Activated CD4-positive, alpha-beta T cell treated with anti-CD3 and anti-CD28 coated beads, Interleukin-2, amount 10 ng/mL, durations not matched to agents 24 days and 14 days (primary cell): ENCODE measurements at regions not wholly inside any gene's neighbourhood (a gene's known extent, or its start where the extent isn't known, plus 50 kb on each side); places are given as distances from the start of the nearest gene placed in this dataset.
"Not testable (repeated sequence)": the region's sequence is repeated elsewhere in the genome, so short reads cannot be mapped to it uniquely, and the experiment has no call there.

Source experiments
- DNase-seq: peaks from one replicate; pipeline ENCODE4 v3.0.0; 2022
- H3K27ac Mint-ChIP-seq: one replicate; pipeline ENCODE4 v1.8.0; 2022; ENCODE audit warnings: mild to moderate bottlenecking, mixed read lengths
- H3K27me3 Mint-ChIP-seq: one replicate; pipeline ENCODE4 v1.8.0; 2022; ENCODE audit warnings: mixed read lengths
- H3K36me3 Mint-ChIP-seq: one replicate; pipeline ENCODE4 v1.8.0; 2022; ENCODE audit warnings: low read depth, mild to moderate bottlenecking, mixed read lengths
- H3K4me1 Mint-ChIP-seq: one replicate; pipeline ENCODE4 v1.8.0; 2021; ENCODE audit warnings: mixed read lengths
- H3K4me3 Mint-ChIP-seq: one replicate; pipeline ENCODE4 v1.8.0; 2022; ENCODE audit warnings: mild to moderate bottlenecking, moderate library complexity, mixed read lengths
- H3K9me3 Mint-ChIP-seq: one replicate; pipeline ENCODE4 v1.8.0; 2021; ENCODE audit warnings: mixed read lengths
- intact Hi-C: fragments of 100-400 bp; cut with micrococcal nuclease; formaldehyde crosslinking; loops from one replicate; pipeline ENCODE4 v1.15.1; 2023

GRCh38 chr3:153623834-153624233, 461.8 kb downstream of the RAP2B start:
- H3K27me3 Mint-ChIP-seq, result no peaks in the 10 kb centered on the region
- intact Hi-C loops, result loop anchor here (1.0 to 10.0 kb wide), 8 partner anchors 19 to 1365 kb away; partner anchors contain the start of gene DHX36
- peaks cover 20% of the 10 kb centered on the region for H3K36me3 Mint-ChIP-seq
- peaks cover 11% of the 10 kb centered on the region for H3K9me3 Mint-ChIP-seq
- peaks cover 59% of the 10 kb centered on the region for H3K4me1 Mint-ChIP-seq
- peak overlapping the region; percentile 96 for H3K27ac Mint-ChIP-seq
- no peak for DNase-seq
- H3K4me3 Mint-ChIP-seq, result peak overlapping the region; percentile 44

- peaks cover 20% of the 10 kb centered on the region for H3K36me3 Mint-ChIP-seq
- peak overlapping the region; percentile 96 for H3K27ac Mint-ChIP-seq
- peak overlapping the region; percentile 44 for H3K4me3 Mint-ChIP-seq
- H3K27me3 Mint-ChIP-seq, result no peaks in the 10 kb centered on the region
- peaks cover 11% of the 10 kb centered on the region for H3K9me3 Mint-ChIP-seq
- peaks cover 61% of the 10 kb centered on the region for H3K4me1 Mint-ChIP-seq
- peak; percentile 78 for DNase-seq
- intact Hi-C loops, result loop anchor here (1.0 to 10.0 kb wide), 9 partner anchors 19 to 1366 kb away; partner anchors contain the start of gene DHX36
These were observed 462.4 kb downstream of the RAP2B start for GRCh38 chr3:153624310-153625030.

- H3K36me3 Mint-ChIP-seq, result peaks cover 19% of the 10 kb centered on the region
- H3K27me3 Mint-ChIP-seq, result no peaks in the 10 kb centered on the region
- H3K4me1 Mint-ChIP-seq, result peaks cover 65% of the 10 kb centered on the region
- intact Hi-C loops, result loop anchor here (2.0 to 10.0 kb wide), 5 partner anchors 73 to 1367 kb away; no protein-coding TSS in a partner anchor
- peaks cover 11% of the 10 kb centered on the region for H3K9me3 Mint-ChIP-seq
- peak overlapping the region; percentile 36 for H3K4me3 Mint-ChIP-seq
- peak overlapping the region; percentile 96 for H3K27ac Mint-ChIP-seq
- DNase-seq, result no peak
These were observed 463.5 kb downstream of the RAP2B start for GRCh38 chr3:153625506-153625905.

- Mint-ChIP-seq H3K27me3 (no peaks in the 10 kb centered on the region), H3K9me3 (peaks cover 7% of the 10 kb centered on the region), H3K4me3 (peak overlapping the region; percentile 31), H3K27ac (peak overlapping the region; percentile 81), H3K36me3 (peaks cover 16% of the 10 kb centered on the region), H3K4me1 (peaks cover 69% of the 10 kb centered on the region)
- no peak for DNase-seq
- intact Hi-C loops, result loop anchor here (1.0 to 10.0 kb wide), 6 partner anchors 48 to 931 kb away; no protein-coding TSS in a partner anchor
These were observed 464.1 kb downstream of the RAP2B start for GRCh38 chr3:153626158-153626557.

- no peaks in the 10 kb centered on the region for H3K27me3 Mint-ChIP-seq
- H3K27ac Mint-ChIP-seq, result peak overlapping the region; percentile 71
- intact Hi-C loops, result loop anchor here (5.0 to 10.0 kb wide), 3 partner anchors 304 to 934 kb away; no protein-coding TSS in a partner anchor
- peak overlapping the region; percentile 23 for H3K4me3 Mint-ChIP-seq
- H3K9me3 Mint-ChIP-seq, result no peaks in the 10 kb centered on the region
- H3K4me1 Mint-ChIP-seq, result peaks cover 60% of the 10 kb centered on the region
- peak; percentile 63 for DNase-seq
- H3K36me3 Mint-ChIP-seq, result peaks cover 4% of the 10 kb centered on the region
These were observed 466.6 kb downstream of the RAP2B start for GRCh38 chr3:153628591-153628990.

GRCh38 chr3:153629148-153629547, 467.1 kb downstream of the RAP2B start:
- intact Hi-C loops, result loop anchor here (5.0 to 10.0 kb wide), 3 partner anchors 304 to 934 kb away; no protein-coding TSS in a partner anchor
- H3K36me3 Mint-ChIP-seq, result peaks cover 4% of the 10 kb centered on the region
- no peak for DNase-seq
- peaks cover 56% of the 10 kb centered on the region for H3K4me1 Mint-ChIP-seq
- no peaks in the 10 kb centered on the region for H3K27me3 Mint-ChIP-seq
- H3K9me3 Mint-ChIP-seq, result no peaks in the 10 kb centered on the region
- no peak overlapping the region for H3K4me3 Mint-ChIP-seq
- no peak overlapping the region for H3K27ac Mint-ChIP-seq

GRCh38 chr3:153631102-153631501, 469.1 kb downstream of the RAP2B start:
- H3K9me3 Mint-ChIP-seq, result no peaks in the 10 kb centered on the region

GRCh38 chr3:153631664-153632063, 469.6 kb downstream of the RAP2B start:
- peaks cover 45% of the 10 kb centered on the region for H3K4me1 Mint-ChIP-seq
- no peaks in the 10 kb centered on the region for H3K27me3 Mint-ChIP-seq
- no peak overlapping the region for H3K27ac Mint-ChIP-seq
- no peaks in the 10 kb centered on the region for H3K9me3 Mint-ChIP-seq
- DNase-seq, result no peak
- intact Hi-C loops, result no loop called here
- H3K36me3 Mint-ChIP-seq, result peaks cover 1% of the 10 kb centered on the region
- H3K4me3 Mint-ChIP-seq, result no peak overlapping the region

More at GRCh38 chr3:153631102-153631501, 469.1 kb downstream of the RAP2B start:
- peaks cover 49% of the 10 kb centered on the region for H3K4me1 Mint-ChIP-seq
- no peak overlapping the region for H3K4me3 Mint-ChIP-seq
- peaks cover 1% of the 10 kb centered on the region for H3K36me3 Mint-ChIP-seq
- intact Hi-C loops, result no loop called here
- H3K27me3 Mint-ChIP-seq, result no peaks in the 10 kb centered on the region
- H3K27ac Mint-ChIP-seq, result no peak overlapping the region
- DNase-seq, result no peak

GRCh38 chr3:153633407-153633806, 471.4 kb downstream of the RAP2B start:
- H3K36me3 Mint-ChIP-seq, result no peaks in the 10 kb centered on the region
- intact Hi-C loops, result no loop called here

GRCh38 chr3:153634683-153635082, 472.7 kb downstream of the RAP2B start:
- H3K4me3 Mint-ChIP-seq, result no peak overlapping the region
- H3K36me3 Mint-ChIP-seq, result no peaks in the 10 kb centered on the region
- H3K27me3 Mint-ChIP-seq, result no peaks in the 10 kb centered on the region
- no peak for DNase-seq
- H3K9me3 Mint-ChIP-seq, result no peaks in the 10 kb centered on the region
- intact Hi-C loops, result no loop called here
- peaks cover 29% of the 10 kb centered on the region for H3K4me1 Mint-ChIP-seq
- no peak overlapping the region for H3K27ac Mint-ChIP-seq

More at GRCh38 chr3:153633407-153633806, 471.4 kb downstream of the RAP2B start:
- H3K4me3 Mint-ChIP-seq, result no peak overlapping the region
- no peak for DNase-seq
- no peak overlapping the region for H3K27ac Mint-ChIP-seq
- peaks cover 36% of the 10 kb centered on the region for H3K4me1 Mint-ChIP-seq
- no peaks in the 10 kb centered on the region for H3K27me3 Mint-ChIP-seq
- H3K9me3 Mint-ChIP-seq, result no peaks in the 10 kb centered on the region

GRCh38 chr3:153639631-153640030, 477.6 kb downstream of the RAP2B start:
- peaks cover 46% of the 10 kb centered on the region for H3K4me1 Mint-ChIP-seq
- DNase-seq, result no peak
- H3K27me3 Mint-ChIP-seq, result no peaks in the 10 kb centered on the region
- peaks cover 18% of the 10 kb centered on the region for H3K9me3 Mint-ChIP-seq
- intact Hi-C loops, result loop anchor here (5.0 kb wide), 1 partner anchor 477 kb away; the partner anchor contains the start of gene RAP2B
- peaks cover 14% of the 10 kb centered on the region for H3K36me3 Mint-ChIP-seq
- H3K27ac Mint-ChIP-seq, result no peak overlapping the region
- no peak overlapping the region for H3K4me3 Mint-ChIP-seq

- H3K36me3 Mint-ChIP-seq, result peaks cover 14% of the 10 kb centered on the region
- peak overlapping the region; percentile 10 for H3K27ac Mint-ChIP-seq
- peaks cover 18% of the 10 kb centered on the region for H3K9me3 Mint-ChIP-seq
- peak overlapping the region; percentile 24 for H3K4me3 Mint-ChIP-seq
- H3K27me3 Mint-ChIP-seq, result no peaks in the 10 kb centered on the region
- intact Hi-C loops, result loop anchor here (5.0 kb wide), 1 partner anchor 479 kb away; the partner anchor contains the start of gene RAP2B
- no peak for DNase-seq
- peaks cover 41% of the 10 kb centered on the region for H3K4me1 Mint-ChIP-seq
These were observed 479.0 kb downstream of the RAP2B start for GRCh38 chr3:153640689-153641665.

GRCh38 chr3:153642576-153642975, 478.6 kb upstream of the ARHGEF26 start:
- H3K4me3 Mint-ChIP-seq, DNase-seq, H3K27ac Mint-ChIP-seq, H3K27me3 Mint-ChIP-seq: not testable (repeated sequence)
- peaks cover 18% of the 10 kb centered on the region for H3K9me3 Mint-ChIP-seq
- peaks cover 14% of the 10 kb centered on the region for H3K36me3 Mint-ChIP-seq
- H3K4me1 Mint-ChIP-seq, result peaks cover 41% of the 10 kb centered on the region
- intact Hi-C loops, result loop anchor here (5.0 kb wide), 1 partner anchor 480 kb away; the partner anchor contains the start of gene RAP2B
